ENCODE measurements at regions not wholly inside any gene's neighbourhood (a gene's known extent, or its start where the extent isn't known, plus 50 kb on each side); places are given as distances from the start of the nearest gene placed in this dataset.

- Histone ChIP-seq H3K4me3 (ENCODE audit: low read length in 2 of 2) (no peak overlapping the region), H3K36me3 (ENCODE audit: control insufficient read depth in 1 of 2, insufficient read depth in 2 of 2, low read length in 1 of 2) (no peaks in the 10 kb centered on the region), H3K4me1 (ENCODE audit: control insufficient read depth in 1 of 2, insufficient read depth in 2 of 2, low read length in 2 of 2) (peaks cover 3 to 4% of the 10 kb centered on the region in 2 donors), H3K27ac (ENCODE audit: low read depth in 1 of 2, low read length in 2 of 2) (peak overlapping the region; percentile 90 to 98), H3K9me3 (ENCODE audit: control insufficient read depth, low read length) (no peaks in the 10 kb centered on the region), H3K27me3 (ENCODE audit: control insufficient read depth in 1 of 2, insufficient read depth in 2 of 2, low read length in 1 of 2) (no peaks in the 10 kb centered on the region)
- 18 to 39% methylated on average over 2 of the region's 2 CpGs for WGBS, 2 donors
- DNase-seq (no peak), ATAC-seq (ENCODE audit: low FRiP score) (peak; percentile 61)
- intact Hi-C loops (cut with DNase I): loop anchor here in 1 of 2 donors (5.0 kb wide), 1 partner anchor 213 kb away; no protein-coding TSS in a partner anchor
Observed at GRCh38 chr13:44223770-44224444, 149.7 kb upstream of the SERP2 start.

GRCh38 chr13:44224450-44225149 is 149.0 kb upstream of the SERP2 start:
- no peak overlapping the region for H3K4me3 ChIP-seq (ENCODE audit: low read length in 2 of 2)
- H3K36me3 ChIP-seq (ENCODE audit: control insufficient read depth in 1 of 2, insufficient read depth in 2 of 2, low read length in 1 of 2): no peaks in the 10 kb centered on the region
- H3K27me3 ChIP-seq (ENCODE audit: control insufficient read depth in 1 of 2, insufficient read depth in 2 of 2, low read length in 1 of 2): no peaks in the 10 kb centered on the region
- H3K9me3 ChIP-seq (ENCODE audit: control insufficient read depth, low read length): no peaks in the 10 kb centered on the region
- intact Hi-C loops (cut with DNase I): loop anchor here (5.0 kb wide), 2 partner anchors 78 to 213 kb away; no protein-coding TSS in a partner anchor
- DNase-seq (no peak), ATAC-seq (ENCODE audit: low FRiP score) (peak; percentile 90)
- peaks cover 1 to 4% of the 10 kb centered on the region in 2 donors for H3K4me1 ChIP-seq (ENCODE audit: control insufficient read depth in 1 of 2, insufficient read depth in 2 of 2, low read length in 2 of 2)
- H3K27ac ChIP-seq (ENCODE audit: low read depth in 1 of 2, low read length in 2 of 2): peak overlapping the region; percentile 90 to 98
- 4 to 7% methylated on average over 2 of the region's 2 CpGs for WGBS, 2 donors

- no peak overlapping the region for H3K27ac ChIP-seq (ENCODE audit: low read depth in 1 of 2, low read length in 2 of 2)
- no peaks in the 10 kb centered on the region for H3K27me3 ChIP-seq (ENCODE audit: control insufficient read depth in 1 of 2, insufficient read depth in 2 of 2, low read length in 1 of 2)
- peaks cover 0 to 1% of the 10 kb centered on the region in 2 donors for H3K4me1 ChIP-seq (ENCODE audit: control insufficient read depth in 1 of 2, insufficient read depth in 2 of 2, low read length in 2 of 2)
- ATAC-seq (ENCODE audit: low FRiP score): no peak
- no peaks in the 10 kb centered on the region for H3K9me3 ChIP-seq (ENCODE audit: control insufficient read depth, low read length)
- H3K4me3 ChIP-seq (ENCODE audit: low read length in 2 of 2): no peak overlapping the region
- no peaks in the 10 kb centered on the region for H3K36me3 ChIP-seq (ENCODE audit: control insufficient read depth in 1 of 2, insufficient read depth in 2 of 2, low read length in 1 of 2)
- DNase-seq: no peak
- intact Hi-C loops (cut with DNase I): loop anchor here in 1 of 2 donors (5.0 kb wide), 1 partner anchor 73 kb away; no protein-coding TSS in a partner anchor
- 90% methylated on average over 11 of the region's 11 CpGs for WGBS, 2 donors
Observed at GRCh38 chr13:44229371-44230030, 144.1 kb upstream of the SERP2 start.

- WGBS, 2 donors: 76 to 81% methylated on average over 7 of the region's 7 CpGs
- ATAC-seq (ENCODE audit: low FRiP score): no peak
- Histone ChIP-seq H3K9me3 (ENCODE audit: control insufficient read depth, low read length) (no peaks in the 10 kb centered on the region), H3K27ac (ENCODE audit: low read depth in 1 of 2, low read length in 2 of 2) (no peak overlapping the region), H3K36me3 (ENCODE audit: control insufficient read depth in 1 of 2, insufficient read depth in 2 of 2, low read length in 1 of 2) (no peaks in the 10 kb centered on the region), H3K4me1 (ENCODE audit: control insufficient read depth in 1 of 2, insufficient read depth in 2 of 2, low read length in 2 of 2) (peaks cover 0 to 1% of the 10 kb centered on the region in 2 donors), H3K4me3 (ENCODE audit: low read length in 2 of 2) (no peak overlapping the region), H3K27me3 (ENCODE audit: control insufficient read depth in 1 of 2, insufficient read depth in 2 of 2, low read length in 1 of 2) (no peaks in the 10 kb centered on the region)
- intact Hi-C loops (cut with DNase I): no loop called here
- no peak for DNase-seq
Observed at GRCh38 chr13:44230071-44230470, 143.6 kb upstream of the SERP2 start.

GRCh38 chr13:44230736-44231135 is 142.9 kb upstream of the SERP2 start:
- DNase-seq: no peak
- Histone ChIP-seq H3K36me3 (ENCODE audit: control insufficient read depth in 1 of 2, insufficient read depth in 2 of 2, low read length in 1 of 2) (no peaks in the 10 kb centered on the region), H3K4me1 (ENCODE audit: control insufficient read depth in 1 of 2, insufficient read depth in 2 of 2, low read length in 2 of 2) (no peaks in the 10 kb centered on the region), H3K9me3 (ENCODE audit: control insufficient read depth, low read length) (no peaks in the 10 kb centered on the region), H3K27ac (ENCODE audit: low read depth in 1 of 2, low read length in 2 of 2) (no peak overlapping the region), H3K27me3 (ENCODE audit: control insufficient read depth in 1 of 2, insufficient read depth in 2 of 2, low read length in 1 of 2) (no peaks in the 10 kb centered on the region), H3K4me3 (ENCODE audit: low read length in 2 of 2) (no peak overlapping the region)
- intact Hi-C loops (cut with DNase I): no loop called here
- WGBS, 2 donors: 85 to 86% methylated on average over 6 of the region's 6 CpGs
- no peak for ATAC-seq (ENCODE audit: low FRiP score)

GRCh38 chr13:44231786-44232516 is 141.7 kb upstream of the SERP2 start:
- H3K9me3 ChIP-seq (ENCODE audit: control insufficient read depth, low read length): no peaks in the 10 kb centered on the region
- H3K36me3 ChIP-seq (ENCODE audit: control insufficient read depth in 1 of 2, insufficient read depth in 2 of 2, low read length in 1 of 2): no peaks in the 10 kb centered on the region
- intact Hi-C loops (cut with DNase I): no loop called here
- H3K4me3 ChIP-seq (ENCODE audit: low read length in 2 of 2): no peak overlapping the region
- WGBS, 2 donors: 92 to 96% methylated on average over 15 of the region's 15 CpGs
- DNase-seq (peak in 1 of 2 donors; percentile 57), ATAC-seq (ENCODE audit: low FRiP score) (peak; percentile 81)
- no peaks in the 10 kb centered on the region for H3K27me3 ChIP-seq (ENCODE audit: control insufficient read depth in 1 of 2, insufficient read depth in 2 of 2, low read length in 1 of 2)
- no peak overlapping the region for H3K27ac ChIP-seq (ENCODE audit: low read depth in 1 of 2, low read length in 2 of 2)
- H3K4me1 ChIP-seq (ENCODE audit: control insufficient read depth in 1 of 2, insufficient read depth in 2 of 2, low read length in 2 of 2): peaks cover 0 to 4% of the 10 kb centered on the region in 2 donors

- Histone ChIP-seq H3K4me3 (ENCODE audit: low read length in 2 of 2) (no peak overlapping the region), H3K9me3 (ENCODE audit: control insufficient read depth, low read length) (no peaks in the 10 kb centered on the region), H3K36me3 (ENCODE audit: control insufficient read depth in 1 of 2, insufficient read depth in 2 of 2, low read length in 1 of 2) (no peaks in the 10 kb centered on the region), H3K27ac (ENCODE audit: low read depth in 1 of 2, low read length in 2 of 2) (no peak overlapping the region), H3K27me3 (ENCODE audit: control insufficient read depth in 1 of 2, insufficient read depth in 2 of 2, low read length in 1 of 2) (no peaks in the 10 kb centered on the region), H3K4me1 (ENCODE audit: control insufficient read depth in 1 of 2, insufficient read depth in 2 of 2, low read length in 2 of 2) (peaks cover under 1 to 6% of the 10 kb centered on the region in 2 donors)
- DNase-seq (no peak), ATAC-seq (ENCODE audit: low FRiP score) (no peak)
- intact Hi-C loops (cut with DNase I): no loop called here
- WGBS, 2 donors: 82 to 85% methylated on average over 6 of the region's 6 CpGs
Observed at GRCh38 chr13:44232774-44233173, 140.8 kb upstream of the SERP2 start.

- whole genome bisulfite sequencing, 2 donors: 100% methylated on average over 1 of the region's 1 CpG
- H3K27me3 ChIP-seq (ENCODE audit: control insufficient read depth in 1 of 2, insufficient read depth in 2 of 2, low read length in 1 of 2): no peaks in the 10 kb centered on the region
- H3K9me3 ChIP-seq (ENCODE audit: control insufficient read depth, low read length): no peaks in the 10 kb centered on the region
- DNase-seq (no peak), ATAC-seq (ENCODE audit: low FRiP score) (no peak)
- no peak overlapping the region for H3K4me3 ChIP-seq (ENCODE audit: low read length in 2 of 2)
- peaks cover 6% of the 10 kb centered on the region in 2 donors for H3K4me1 ChIP-seq (ENCODE audit: control insufficient read depth in 1 of 2, insufficient read depth in 2 of 2, low read length in 2 of 2)
- no peaks in the 10 kb centered on the region for H3K36me3 ChIP-seq (ENCODE audit: control insufficient read depth in 1 of 2, insufficient read depth in 2 of 2, low read length in 1 of 2)
- no peak overlapping the region for H3K27ac ChIP-seq (ENCODE audit: low read depth in 1 of 2, low read length in 2 of 2)
- intact Hi-C loops (cut with DNase I): no loop called here
Observed at GRCh38 chr13:44234566-44234965, 139.1 kb upstream of the SERP2 start.
